K562 (cell line): ENCODE measurements at regions not wholly inside any gene's neighbourhood (a gene's known extent, or its start where the extent isn't known, plus 50 kb on each side); places are given as distances from the start of the nearest gene placed in this dataset.

ENCODE experiments used
- ATF3 ChIP-seq, 2 experiments: fragments of 450-650 bp in 1 of 2; sonication (generic) in 1 of 2; formaldehyde crosslinking in 1 of 2; IDR thresholded peaks in 1 of 2; conservative IDR thresholded peaks in 1 of 2; 2 replicates each; pipeline versions ENCODE4 v1.6.1 to v1.8.1; 2016 to 2023; ENCODE audit warnings: mild to moderate bottlenecking in 2 of 2, moderate library complexity in 2 of 2, inconsistent platforms in 1 of 2, missing genetic modification reagents in 1 of 2
- CTCF ChIP-seq, 3 experiments: IDR thresholded peaks in 2 of 3; conservative IDR thresholded peaks in 1 of 3; 2 replicates each; pipeline ENCODE4 v1.5.1; 2011 to 2012; ENCODE audit warnings: low read length in 3 of 3, mild to moderate bottlenecking in 3 of 3, control low read depth in 2 of 3, improper control_type of control experiment in 1 of 3, inconsistent platforms in 1 of 3, low read depth in 1 of 3, mixed read lengths in 1 of 3, moderate library complexity in 1 of 3; ENCODE audit not compliant: insufficient read depth in 2 of 3
- DEAF1 ChIP-seq: fragments of 450-650 bp; formaldehyde crosslinking; IDR thresholded peaks from 2 replicates; pipeline ENCODE4 v1.4.0; 2020; ENCODE audit warnings: mild to moderate bottlenecking, moderate library complexity
- FOXJ3 ChIP-seq: sonication (generic); formaldehyde crosslinking; IDR thresholded peaks from 2 replicates; pipeline ENCODE4 v1.4.0; 2020; ENCODE audit warnings: mild to moderate bottlenecking, missing genetic modification reagents
- HDAC6 ChIP-seq: IDR thresholded peaks from 2 replicates; pipeline ENCODE4 v1.6.1; 2012; ENCODE audit warnings: low read depth, mild to moderate bottlenecking, control low read depth, inconsistent platforms, low read length, moderate library complexity
- RAD21 ChIP-seq, 2 experiments: fragments of 250-450 bp in 1 of 2; fragments of 450-650 bp in 1 of 2; sonication (Bioruptor Pico) in 1 of 2; formaldehyde crosslinking in 1 of 2; IDR thresholded peaks in 1 of 2; conservative IDR thresholded peaks in 1 of 2; 2 replicates each; pipeline versions ENCODE4 v1.4.0 to v1.8.0; 2020 to 2022; ENCODE audit warnings: mild to moderate bottlenecking in 2 of 2, moderate library complexity in 1 of 2
- SMARCE1 ChIP-seq: fragments of 450-650 bp; IDR thresholded peaks from 2 replicates; pipeline ENCODE4 v1.7.1; 2016; ENCODE audit warnings: mild to moderate bottlenecking
- SRSF9 ChIP-seq: fragments of 200-400 bp; formaldehyde crosslinking; IDR thresholded peaks from 2 replicates; pipeline ENCODE4 v1.6.1; 2017; ENCODE audit warnings: low read depth, low read length, borderline replicate concordance
- TBP ChIP-seq: optimal IDR thresholded peaks from 2 replicates; pipeline ENCODE3; 2011; ENCODE audit warnings: low read depth, low read length, improper control_type of control experiment
- ZNF24 ChIP-seq: fragments of 450-650 bp; IDR thresholded peaks from 2 replicates; pipeline ENCODE4 v1.6.1; 2016
- ZNF592 ChIP-seq: fragments of 450-650 bp; IDR thresholded peaks from 2 replicates; pipeline ENCODE4 v1.6.1; 2017; ENCODE audit warnings: antibody characterized with exemption, mild to moderate bottlenecking

GRCh38 chr13:92938486-92939020 is 288.1 kb upstream of the GPC6 start:
- TF ChIP-seq DEAF1 (CRISPR knock-in tag) (no peak), TBP (no peak), RAD21 (CRISPR knock-in tag; conservative IDR thresholded peaks at IDR 0.05 in 1 of 2, IDR thresholded peaks at IDR 0.05 in 1 of 2) (no peak), ATF3 (IDR thresholded peaks at IDR 0.05) (no peak), ATF3 (CRISPR knock-in tag; conservative IDR thresholded peaks at IDR 0.05) (no peak), FOXJ3 (no peak), SRSF9 (no peak), SMARCE1 (no peak), CTCF (IDR thresholded peaks at IDR 0.05 in 2 of 3, conservative IDR thresholded peaks at IDR 0.05 in 1 of 3; ENCODE audit: insufficient read depth in 2 of 3, low read depth in 1 of 3, low read length in 3 of 3) (no peak), ZNF24 (no peak), HDAC6 (no peak), ZNF592 (no peak)
